ENCODE measurements at regions not wholly inside any gene's neighbourhood (a gene's known extent, or its start where the extent isn't known, plus 50 kb on each side); places are given as distances from the start of the nearest gene placed in this dataset.

- TF ChIP-seq GATA2 (IDR thresholded peaks at IDR 0.05; ENCODE audit: low read depth, low read length) (no peak), GATA3 (IDR thresholded peaks at IDR 0.05; ENCODE audit: low read depth, low read length) (no peak)
These were observed 123.1 kb upstream of the PITRM1 start for GRCh38 chr10:3295582-3296151.

All from SH-SY5Y (cell line).